ENCODE measurements at regions not wholly inside any gene's neighbourhood (a gene's known extent, or its start where the extent isn't known, plus 50 kb on each side); places are given as distances from the start of the nearest gene placed in this dataset.
"Not testable (repeated sequence)": the region's sequence is repeated elsewhere in the genome, so short reads cannot be mapped to it uniquely, and the experiment has no call there.

DNA sequence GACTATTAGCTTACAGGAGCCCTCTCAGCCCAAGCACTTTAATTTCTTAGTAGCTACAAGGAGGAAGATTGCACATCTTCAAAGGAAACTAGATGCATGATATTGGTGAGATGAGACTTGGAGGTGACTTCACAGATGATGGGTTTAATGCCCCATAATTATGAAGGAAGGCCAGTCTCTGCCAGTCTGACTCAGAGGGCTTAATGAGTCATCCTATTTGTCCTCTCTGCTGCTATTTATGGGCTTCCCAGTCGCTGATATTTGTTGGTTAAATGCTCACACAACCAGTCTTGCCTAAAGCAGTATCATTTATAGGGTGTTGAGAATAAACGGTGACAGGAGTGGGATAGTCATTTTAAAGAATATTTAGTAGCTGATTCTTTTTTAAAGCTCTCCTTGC lies 187.0 kb downstream of the TP53TG3F start:
- TF ChIP-seq POLR2A (IDR thresholded peaks at IDR 0.05): not testable (repeated sequence)
- TF ChIP-seq, protein P1, sequence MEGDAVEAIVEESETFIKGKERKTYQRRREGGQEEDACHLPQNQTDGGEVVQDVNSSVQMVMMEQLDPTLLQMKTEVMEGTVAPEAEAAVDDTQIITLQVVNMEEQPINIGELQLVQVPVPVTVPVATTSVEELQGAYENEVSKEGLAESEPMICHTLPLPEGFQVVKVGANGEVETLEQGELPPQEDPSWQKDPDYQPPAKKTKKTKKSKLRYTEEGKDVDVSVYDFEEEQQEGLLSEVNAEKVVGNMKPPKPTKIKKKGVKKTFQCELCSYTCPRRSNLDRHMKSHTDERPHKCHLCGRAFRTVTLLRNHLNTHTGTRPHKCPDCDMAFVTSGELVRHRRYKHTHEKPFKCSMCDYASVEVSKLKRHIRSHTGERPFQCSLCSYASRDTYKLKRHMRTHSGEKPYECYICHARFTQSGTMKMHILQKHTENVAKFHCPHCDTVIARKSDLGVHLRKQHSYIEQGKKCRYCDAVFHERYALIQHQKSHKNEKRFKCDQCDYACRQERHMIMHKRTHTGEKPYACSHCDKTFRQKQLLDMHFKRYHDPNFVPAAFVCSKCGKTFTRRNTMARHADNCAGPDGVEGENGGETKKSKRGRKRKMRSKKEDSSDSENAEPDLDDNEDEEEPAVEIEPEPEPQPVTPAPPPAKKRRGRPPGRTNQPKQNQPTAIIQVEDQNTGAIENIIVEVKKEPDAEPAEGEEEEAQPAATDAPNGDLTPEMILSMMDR (IDR thresholded peaks at IDR 0.05): not testable (repeated sequence)
